Endothelial cell of umbilical vein (primary cell): ENCODE measurements at regions not wholly inside any gene's neighbourhood (a gene's known extent, or its start where the extent isn't known, plus 50 kb on each side); places are given as distances from the start of the nearest gene placed in this dataset.

Source experiments
- EZH2 ChIP-seq: IDR thresholded peaks from 2 replicates; pipeline ENCODE4 v1.6.1; 2012; ENCODE audit warnings: borderline replicate concordance, low read depth, mild to moderate bottlenecking, moderate library complexity, low read length, inconsistent platforms; ENCODE audit not compliant: severe bottlenecking
- FOS ChIP-seq: IDR thresholded peaks from 2 replicates; pipeline ENCODE4 v1.6.1; 2011; ENCODE audit warnings: mild to moderate bottlenecking, low read length, moderate library complexity, borderline replicate concordance; ENCODE audit not compliant: insufficient read depth
- GATA2 ChIP-seq: IDR thresholded peaks from 2 replicates; pipeline ENCODE4 v1.7.0; 2011; ENCODE audit warnings: low read depth, mild to moderate bottlenecking, moderate library complexity, mixed read lengths, low read length; ENCODE audit not compliant: insufficient read length, insufficient read depth
- JUN ChIP-seq: IDR thresholded peaks from 2 replicates; pipeline ENCODE4 v1.6.1; 2011; ENCODE audit warnings: borderline replicate concordance, low read depth; ENCODE audit not compliant: insufficient read length, insufficient read depth
- MYC ChIP-seq: IDR thresholded peaks from one replicate; pipeline ENCODE4 v1.6.1; 2011; ENCODE audit warnings: mild to moderate bottlenecking, low read depth, low read length
- POLR2A ChIP-seq: IDR thresholded peaks from 2 replicates; pipeline ENCODE4 v1.6.1; 2012; ENCODE audit warnings: low read depth, mild to moderate bottlenecking, control low read depth, low read length
- POLR2AphosphoS5 ChIP-seq: IDR thresholded peaks from 2 replicates; pipeline ENCODE4 v1.6.1; 2012; ENCODE audit warnings: low read depth, mild to moderate bottlenecking, control low read depth, low read length, moderate library complexity; ENCODE audit not compliant: insufficient read depth
- TF ChIP-seq, protein P1 (sequence below), 2 donors: IDR thresholded peaks; 1 replicate in 1 of 2; 2 replicates in 1 of 2; pipeline ENCODE4 v1.5.1; 2011; ENCODE audit warnings: low read length in 2 of 2, mild to moderate bottlenecking in 2 of 2, moderate library complexity in 2 of 2, control low read depth in 1 of 2, inconsistent platforms in 1 of 2, low read depth in 1 of 2; ENCODE audit not compliant: insufficient read depth in 1 of 2; ENCODE audit errors: extremely low read depth in 1 of 2
- TF ChIP-seq, protein P2 (sequence below): IDR thresholded peaks from 2 replicates; pipeline ENCODE4 v1.6.1; 2011; ENCODE audit not compliant: insufficient read depth, insufficient read length

GRCh38 chr2:217727801-217728200 is 275.0 kb downstream of the TNS1 start:
- TF ChIP-seq POLR2A (no peak), MYC (no peak), FOS (no peak), GATA2 (no peak), POLR2AphosphoS5 (no peak), EZH2 (no peak), JUN (no peak)
- TF ChIP-seq, protein P1, sequence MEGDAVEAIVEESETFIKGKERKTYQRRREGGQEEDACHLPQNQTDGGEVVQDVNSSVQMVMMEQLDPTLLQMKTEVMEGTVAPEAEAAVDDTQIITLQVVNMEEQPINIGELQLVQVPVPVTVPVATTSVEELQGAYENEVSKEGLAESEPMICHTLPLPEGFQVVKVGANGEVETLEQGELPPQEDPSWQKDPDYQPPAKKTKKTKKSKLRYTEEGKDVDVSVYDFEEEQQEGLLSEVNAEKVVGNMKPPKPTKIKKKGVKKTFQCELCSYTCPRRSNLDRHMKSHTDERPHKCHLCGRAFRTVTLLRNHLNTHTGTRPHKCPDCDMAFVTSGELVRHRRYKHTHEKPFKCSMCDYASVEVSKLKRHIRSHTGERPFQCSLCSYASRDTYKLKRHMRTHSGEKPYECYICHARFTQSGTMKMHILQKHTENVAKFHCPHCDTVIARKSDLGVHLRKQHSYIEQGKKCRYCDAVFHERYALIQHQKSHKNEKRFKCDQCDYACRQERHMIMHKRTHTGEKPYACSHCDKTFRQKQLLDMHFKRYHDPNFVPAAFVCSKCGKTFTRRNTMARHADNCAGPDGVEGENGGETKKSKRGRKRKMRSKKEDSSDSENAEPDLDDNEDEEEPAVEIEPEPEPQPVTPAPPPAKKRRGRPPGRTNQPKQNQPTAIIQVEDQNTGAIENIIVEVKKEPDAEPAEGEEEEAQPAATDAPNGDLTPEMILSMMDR (IDR thresholded peaks at IDR 0.05; ENCODE audit: extremely low read depth in 1 of 2, insufficient read depth in 1 of 2, low read depth in 1 of 2, low read length in 2 of 2), result no peak
- TF ChIP-seq, protein P2, sequence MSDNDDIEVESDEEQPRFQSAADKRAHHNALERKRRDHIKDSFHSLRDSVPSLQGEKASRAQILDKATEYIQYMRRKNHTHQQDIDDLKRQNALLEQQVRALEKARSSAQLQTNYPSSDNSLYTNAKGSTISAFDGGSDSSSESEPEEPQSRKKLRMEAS, result no peak
